ENCODE measurements at regions not wholly inside any gene's neighbourhood (a gene's known extent, or its start where the extent isn't known, plus 50 kb on each side); places are given as distances from the start of the nearest gene placed in this dataset.

DNA sequence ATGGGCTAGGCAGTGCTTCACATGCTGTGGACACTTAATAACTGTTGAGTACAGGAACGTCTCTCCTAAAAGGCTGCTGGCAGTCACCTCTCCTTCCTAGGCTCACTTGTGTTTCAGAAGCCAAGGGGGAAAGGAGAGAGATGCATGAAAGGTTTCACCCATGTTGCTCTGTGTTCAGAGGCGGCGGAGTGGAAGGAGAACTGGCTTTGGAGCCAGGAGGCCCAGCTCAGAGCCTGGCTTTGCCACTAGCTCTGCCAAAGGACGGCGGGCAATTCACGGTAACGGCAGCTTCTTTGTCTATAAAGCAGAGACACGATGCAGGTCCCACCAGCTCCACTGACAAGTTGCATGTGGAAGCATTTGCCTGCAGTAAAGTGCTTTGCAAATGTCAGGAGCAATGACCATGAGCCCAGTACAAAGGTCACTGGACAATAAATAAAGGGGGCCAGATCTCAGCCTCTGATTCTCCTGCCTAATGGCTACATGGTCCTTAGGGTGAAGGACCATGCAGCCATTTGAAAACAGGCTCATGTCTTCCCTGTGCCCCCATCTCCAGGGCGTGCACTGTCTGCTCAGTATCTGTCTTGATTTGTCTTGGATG, 171.7 kb upstream of the TLE3 start:
- TF ChIP-seq, protein P1, sequence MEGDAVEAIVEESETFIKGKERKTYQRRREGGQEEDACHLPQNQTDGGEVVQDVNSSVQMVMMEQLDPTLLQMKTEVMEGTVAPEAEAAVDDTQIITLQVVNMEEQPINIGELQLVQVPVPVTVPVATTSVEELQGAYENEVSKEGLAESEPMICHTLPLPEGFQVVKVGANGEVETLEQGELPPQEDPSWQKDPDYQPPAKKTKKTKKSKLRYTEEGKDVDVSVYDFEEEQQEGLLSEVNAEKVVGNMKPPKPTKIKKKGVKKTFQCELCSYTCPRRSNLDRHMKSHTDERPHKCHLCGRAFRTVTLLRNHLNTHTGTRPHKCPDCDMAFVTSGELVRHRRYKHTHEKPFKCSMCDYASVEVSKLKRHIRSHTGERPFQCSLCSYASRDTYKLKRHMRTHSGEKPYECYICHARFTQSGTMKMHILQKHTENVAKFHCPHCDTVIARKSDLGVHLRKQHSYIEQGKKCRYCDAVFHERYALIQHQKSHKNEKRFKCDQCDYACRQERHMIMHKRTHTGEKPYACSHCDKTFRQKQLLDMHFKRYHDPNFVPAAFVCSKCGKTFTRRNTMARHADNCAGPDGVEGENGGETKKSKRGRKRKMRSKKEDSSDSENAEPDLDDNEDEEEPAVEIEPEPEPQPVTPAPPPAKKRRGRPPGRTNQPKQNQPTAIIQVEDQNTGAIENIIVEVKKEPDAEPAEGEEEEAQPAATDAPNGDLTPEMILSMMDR (IDR thresholded peaks at IDR 0.05): no peak
- H3K27me3 ChIP-seq (replicated peaks; ENCODE audit: insufficient read depth): no peaks in the 10 kb centered on the region
- H3K36me3 ChIP-seq: no peaks in the 10 kb centered on the region
- H3K4me3 ChIP-seq: no peak overlapping the region
- ATAC-seq (ENCODE audit: insufficient number of reproducible peaks, low FRiP score, low read depth) (no peak), DNase-seq (ENCODE audit: low spot score) (no peak)
- no peaks in the 10 kb centered on the region for H3K9me3 ChIP-seq
- no peak overlapping the region for H3K27ac ChIP-seq
- peaks cover 25 to 39% of the 10 kb centered on the region in 2 donors for H3K4me1 ChIP-seq (ENCODE audit: control insufficient read depth in 1 of 2, low read depth in 2 of 2)

DNA sequence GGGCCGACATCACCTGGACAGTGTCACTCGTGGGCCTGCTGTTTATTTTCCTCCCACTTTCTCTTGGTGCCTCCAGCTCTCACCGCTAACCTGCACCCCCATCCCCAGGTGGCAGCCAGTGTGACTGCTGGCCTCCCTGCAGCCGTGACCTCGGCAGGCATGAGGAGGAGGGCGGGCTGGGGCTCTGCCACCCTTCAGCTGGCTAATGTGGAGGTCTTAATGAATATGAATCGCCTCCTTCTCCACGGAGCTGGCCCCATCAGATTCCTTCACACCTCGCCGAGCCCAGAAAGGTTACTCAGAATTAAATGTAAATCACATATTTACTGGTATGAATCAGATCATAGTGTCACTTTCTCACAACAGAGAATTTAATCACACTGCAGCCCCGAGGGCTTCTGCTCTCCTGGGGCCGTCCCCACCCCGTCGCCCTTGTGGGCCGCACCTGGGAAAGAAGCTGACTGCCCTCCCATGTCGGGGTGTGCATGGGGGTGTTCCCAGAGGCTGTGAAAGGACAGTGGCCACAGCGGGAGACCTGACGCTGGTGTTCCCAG, 171.1 kb upstream of the TLE3 start:
- H3K9me3 ChIP-seq: no peaks in the 10 kb centered on the region
- H3K27me3 ChIP-seq (replicated peaks; ENCODE audit: insufficient read depth): no peaks in the 10 kb centered on the region
- H3K4me3 ChIP-seq: no peak overlapping the region
- TF ChIP-seq, protein P1 (IDR thresholded peaks at IDR 0.05): no peak
- peaks cover 25 to 39% of the 10 kb centered on the region in 2 donors for H3K4me1 ChIP-seq (ENCODE audit: control insufficient read depth in 1 of 2, low read depth in 2 of 2)
- DNase-seq (ENCODE audit: low spot score) (no peak), ATAC-seq (ENCODE audit: insufficient number of reproducible peaks, low FRiP score, low read depth) (no peak)
- no peaks in the 10 kb centered on the region for H3K36me3 ChIP-seq
- no peak overlapping the region for H3K27ac ChIP-seq

DNA sequence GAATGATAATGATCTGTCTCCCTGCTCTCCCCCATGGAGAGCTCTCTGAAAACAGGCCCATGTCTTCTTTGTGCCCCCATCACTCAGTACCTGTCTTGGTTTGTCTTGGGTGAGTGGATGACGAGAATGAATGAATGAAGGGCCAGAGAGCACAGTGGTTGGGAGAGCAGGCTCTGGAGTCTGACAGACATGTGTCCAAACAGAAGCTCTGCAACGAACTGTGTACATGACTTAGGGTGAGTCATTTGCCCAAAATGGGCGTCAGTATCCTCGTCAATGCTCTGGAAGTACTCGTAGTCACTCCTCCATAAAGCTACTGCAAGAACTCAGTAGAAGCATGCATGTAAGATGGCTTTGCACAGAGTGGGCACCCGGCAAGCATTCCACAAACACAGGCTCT, 170.2 kb upstream of the TLE3 start:
- no peak overlapping the region for H3K4me3 ChIP-seq
- no peak for DNase-seq (ENCODE audit: low spot score)
- H3K36me3 ChIP-seq: no peaks in the 10 kb centered on the region
- TF ChIP-seq, protein P1 (IDR thresholded peaks at IDR 0.05): no peak
- H3K9me3 ChIP-seq: no peaks in the 10 kb centered on the region
- no peak for ATAC-seq (ENCODE audit: insufficient number of reproducible peaks, low FRiP score, low read depth)
- H3K27me3 ChIP-seq (replicated peaks; ENCODE audit: insufficient read depth): no peaks in the 10 kb centered on the region
- H3K27ac ChIP-seq: no peak overlapping the region
- peaks cover 25 to 39% of the 10 kb centered on the region in 2 donors for H3K4me1 ChIP-seq (ENCODE audit: control insufficient read depth in 1 of 2, low read depth in 2 of 2)

DNA sequence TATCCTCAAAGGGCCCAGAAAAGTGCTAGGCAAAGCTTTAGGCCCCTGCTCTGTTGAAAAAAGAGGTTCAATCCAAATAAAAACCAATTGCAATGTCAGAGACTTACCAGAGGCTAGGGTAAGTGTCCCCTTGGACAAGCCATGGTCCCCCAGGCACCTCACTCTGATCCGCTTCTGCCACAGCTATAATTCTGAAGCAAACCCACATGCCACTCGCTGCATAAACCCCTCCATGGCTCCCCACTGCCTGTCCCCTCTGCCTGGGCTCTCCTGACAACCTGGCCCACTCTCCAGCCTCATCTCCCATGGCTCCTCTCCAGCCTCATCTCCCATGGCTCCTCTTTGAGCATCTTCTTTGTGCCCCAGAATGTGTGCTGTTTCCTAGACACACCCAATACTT, 169.6 kb upstream of the TLE3 start:
- peaks cover 25 to 39% of the 10 kb centered on the region in 2 donors for H3K4me1 ChIP-seq (ENCODE audit: control insufficient read depth in 1 of 2, low read depth in 2 of 2)
- ATAC-seq (ENCODE audit: insufficient number of reproducible peaks, low FRiP score, low read depth): no peak
- DNase-seq (ENCODE audit: low spot score): no peak
- H3K36me3 ChIP-seq: no peaks in the 10 kb centered on the region
- no peak overlapping the region for H3K27ac ChIP-seq
- no peaks in the 10 kb centered on the region for H3K9me3 ChIP-seq
- TF ChIP-seq, protein P1 (IDR thresholded peaks at IDR 0.05): no peak
- no peak overlapping the region for H3K4me3 ChIP-seq
- no peaks in the 10 kb centered on the region for H3K27me3 ChIP-seq (replicated peaks; ENCODE audit: insufficient read depth)

DNA sequence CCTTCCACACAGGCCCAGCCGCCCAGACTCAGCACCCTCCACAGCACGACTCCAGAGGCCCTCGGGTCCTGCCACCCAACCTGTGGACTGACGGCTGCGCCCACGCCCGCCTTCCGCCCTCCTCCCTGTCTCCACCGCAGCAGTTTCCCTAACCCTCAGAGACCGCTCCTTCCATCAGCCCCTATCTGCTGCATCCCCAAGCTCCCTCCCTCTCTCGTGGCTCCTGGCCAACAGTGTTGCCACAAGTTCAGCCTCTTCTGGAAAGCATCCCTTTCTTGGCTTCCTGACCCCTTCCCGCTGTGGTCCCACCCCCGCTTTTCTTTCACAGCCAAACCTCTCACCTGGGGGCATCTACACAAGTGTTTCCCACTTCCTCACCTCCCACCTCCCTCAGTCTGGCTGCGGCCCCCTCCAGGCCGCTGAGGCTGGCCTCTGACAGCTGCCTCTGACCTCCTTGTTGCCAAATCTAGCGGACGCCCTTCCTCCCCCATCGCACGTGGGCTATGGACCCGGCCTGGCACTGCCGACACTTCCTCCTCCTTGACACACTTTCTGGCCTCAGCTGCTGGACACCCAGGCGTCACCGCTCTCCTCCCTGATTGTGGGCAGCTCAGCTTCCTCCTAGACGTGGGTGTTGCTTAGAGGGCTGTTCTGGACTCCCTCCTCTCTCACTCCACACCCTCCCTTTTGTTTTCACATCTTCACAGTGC, 168.8 kb upstream of the TLE3 start:
- no peaks in the 10 kb centered on the region for H3K9me3 ChIP-seq
- TF ChIP-seq, protein P1 (IDR thresholded peaks at IDR 0.05): no peak
- H3K4me1 ChIP-seq (ENCODE audit: control insufficient read depth in 1 of 2, low read depth in 2 of 2): peaks cover 22 to 33% of the 10 kb centered on the region in 2 donors
- H3K27ac ChIP-seq: no peak overlapping the region
- no peak overlapping the region for H3K4me3 ChIP-seq
- H3K36me3 ChIP-seq: no peaks in the 10 kb centered on the region
- H3K27me3 ChIP-seq (replicated peaks; ENCODE audit: insufficient read depth): no peaks in the 10 kb centered on the region
- DNase-seq (ENCODE audit: low spot score) (no peak), ATAC-seq (ENCODE audit: insufficient number of reproducible peaks, low FRiP score, low read depth) (no peak)
